ENCODE measurements at regions not wholly inside any gene's neighbourhood (a gene's known extent, or its start where the extent isn't known, plus 50 kb on each side); places are given as distances from the start of the nearest gene placed in this dataset.

DNA sequence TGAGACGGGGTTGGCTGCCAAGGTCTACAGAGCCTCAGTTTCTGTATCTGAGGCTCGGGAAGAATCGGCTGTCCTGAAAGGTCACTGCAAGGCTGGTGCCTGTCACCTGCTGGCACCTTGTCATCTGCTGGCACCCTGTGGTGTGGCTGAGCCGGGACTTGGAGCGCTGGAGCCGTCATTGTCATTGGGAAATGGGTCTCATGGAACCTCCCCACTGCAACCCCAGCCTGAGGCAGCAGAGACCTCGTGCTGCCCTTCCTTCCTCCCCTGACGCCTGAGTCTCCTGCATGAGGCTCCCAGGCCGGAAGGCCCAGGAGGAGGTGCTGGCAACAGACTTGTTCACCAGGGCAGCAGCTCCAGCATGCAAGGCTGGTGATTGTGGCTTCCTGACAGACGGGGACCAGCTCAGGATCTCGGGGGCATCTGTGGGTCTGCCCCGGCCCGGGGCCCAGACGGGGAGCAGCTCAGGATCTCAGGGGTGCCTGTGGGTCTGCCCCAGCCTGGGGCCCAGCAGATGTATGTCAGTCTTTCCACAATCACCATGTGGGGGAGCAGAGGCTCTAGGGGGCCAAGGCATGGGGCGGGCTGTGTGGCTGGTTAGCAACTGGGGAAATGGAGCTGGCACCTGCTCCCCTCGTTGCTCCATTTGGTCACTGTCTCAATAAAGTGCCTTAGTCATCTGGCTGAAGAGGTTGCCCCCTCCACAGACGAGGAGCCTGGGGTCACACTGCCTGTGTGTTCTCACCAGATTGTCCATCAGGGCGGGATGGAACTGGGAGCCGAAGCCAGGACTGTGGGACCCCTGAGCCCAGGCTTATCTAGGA, 668.7 kb downstream of the BRD1 start:
- DNase-seq (ENCODE audit: low spot score), result no peak

DNA sequence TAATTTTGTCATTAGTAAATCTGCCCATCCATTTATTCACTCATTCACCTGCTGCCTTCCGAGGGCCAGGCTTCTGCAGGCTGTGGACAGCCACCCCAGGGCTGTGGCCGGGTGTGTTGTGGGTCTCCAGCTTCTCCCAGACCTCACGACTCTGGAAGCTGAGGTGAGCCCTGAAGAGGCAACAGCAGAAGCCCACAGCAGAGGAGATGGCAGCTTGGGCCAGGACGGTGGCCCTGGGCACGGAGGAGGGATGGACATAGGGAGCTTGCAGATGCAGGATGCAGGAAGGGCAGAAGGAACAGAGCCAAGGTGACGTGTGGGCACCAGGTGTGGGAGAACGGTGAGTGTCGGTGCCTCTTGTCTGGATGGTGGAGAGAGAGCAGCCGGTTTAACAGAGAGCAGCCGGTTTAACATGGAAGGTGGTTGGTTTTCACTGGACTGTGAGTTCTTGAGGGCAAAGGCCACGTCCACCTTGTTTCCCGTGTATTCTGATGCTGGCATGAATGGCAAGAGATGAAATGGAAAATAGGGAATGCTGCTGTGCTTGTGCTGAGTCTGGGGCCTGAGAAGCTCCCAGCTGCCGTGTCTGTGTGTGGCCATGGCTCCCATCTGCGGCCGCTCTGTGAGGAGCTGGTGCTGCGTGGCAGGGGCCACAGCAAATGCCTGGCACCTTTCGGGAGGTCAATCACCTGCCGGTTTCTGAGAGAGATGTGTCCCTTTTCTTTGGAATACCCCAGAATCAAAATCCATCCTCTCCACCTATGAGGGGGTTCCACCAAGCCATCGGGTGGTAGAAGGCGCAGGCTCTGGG, 669.9 kb downstream of the BRD1 start:
- no peak for DNase-seq (ENCODE audit: low spot score)

DNA sequence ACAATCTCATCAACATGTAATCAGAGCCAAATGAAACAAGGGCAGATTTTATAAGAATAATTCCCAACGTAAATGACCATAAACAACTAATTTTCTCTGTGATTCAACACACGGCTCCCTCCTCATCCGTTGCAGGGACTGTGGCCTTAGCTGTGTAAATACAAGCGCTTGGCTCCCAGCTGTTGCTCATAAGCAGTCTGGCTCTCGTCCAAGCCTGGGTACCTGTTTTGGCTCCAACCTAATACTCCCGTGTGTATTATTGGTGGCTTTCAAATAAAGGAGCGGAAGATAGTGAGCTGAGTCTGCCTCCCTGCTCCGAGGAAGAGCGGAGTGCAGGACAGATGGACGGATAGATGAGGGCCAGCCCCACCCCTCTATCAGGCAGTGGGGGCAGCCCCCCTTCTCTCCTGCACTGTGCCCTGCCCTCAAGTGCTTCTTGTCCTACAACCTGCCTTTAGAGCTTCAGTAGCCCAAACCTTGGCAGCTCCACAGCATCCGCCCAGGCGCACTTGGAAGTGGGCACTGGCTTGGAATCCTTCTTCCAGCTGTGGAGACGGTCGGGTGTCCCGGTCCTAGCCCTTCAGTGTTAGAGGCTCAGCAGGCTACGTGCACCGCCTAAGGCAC, 670.9 kb downstream of the BRD1 start:
- no peak for DNase-seq (ENCODE audit: low spot score)

DNA sequence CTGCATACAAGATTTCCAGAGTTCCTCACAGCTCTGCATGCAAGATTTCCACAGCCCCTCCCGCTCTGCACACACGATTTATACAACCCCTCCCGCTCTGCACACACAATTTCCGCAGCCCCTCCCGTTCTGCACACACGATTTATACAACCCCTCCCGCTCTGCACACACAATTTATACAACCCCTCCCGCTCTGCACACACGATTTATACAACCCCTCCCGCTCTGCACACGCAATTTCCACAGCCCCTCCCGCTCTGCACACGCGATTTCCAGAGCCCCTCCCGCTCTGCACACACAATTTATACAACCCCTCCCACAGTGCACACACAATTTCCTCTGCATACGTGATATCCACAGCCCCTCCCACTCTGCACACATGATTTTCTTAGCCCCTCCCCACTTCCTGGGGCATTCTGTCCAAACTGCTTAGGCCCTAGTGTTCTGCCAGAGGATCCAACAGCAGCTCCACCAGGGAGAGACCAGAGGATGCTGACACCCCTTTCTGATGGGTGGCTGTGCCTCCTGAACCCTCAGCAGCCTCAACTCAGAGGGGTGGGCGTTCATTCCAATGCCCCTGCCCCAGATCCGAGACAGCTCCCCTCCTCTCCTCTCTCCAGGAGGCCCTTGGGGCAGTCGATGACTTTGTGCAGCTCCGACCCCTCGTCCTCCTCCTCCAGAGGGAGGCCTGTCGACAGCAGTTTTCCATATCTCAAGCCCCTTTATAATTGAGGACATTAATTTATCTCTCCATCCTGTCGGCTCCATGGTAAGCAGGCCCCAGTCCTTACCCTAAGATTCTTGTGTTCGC, 671.7 kb downstream of the BRD1 start:
- DNase-seq (ENCODE audit: low spot score), result no peak

DNA sequence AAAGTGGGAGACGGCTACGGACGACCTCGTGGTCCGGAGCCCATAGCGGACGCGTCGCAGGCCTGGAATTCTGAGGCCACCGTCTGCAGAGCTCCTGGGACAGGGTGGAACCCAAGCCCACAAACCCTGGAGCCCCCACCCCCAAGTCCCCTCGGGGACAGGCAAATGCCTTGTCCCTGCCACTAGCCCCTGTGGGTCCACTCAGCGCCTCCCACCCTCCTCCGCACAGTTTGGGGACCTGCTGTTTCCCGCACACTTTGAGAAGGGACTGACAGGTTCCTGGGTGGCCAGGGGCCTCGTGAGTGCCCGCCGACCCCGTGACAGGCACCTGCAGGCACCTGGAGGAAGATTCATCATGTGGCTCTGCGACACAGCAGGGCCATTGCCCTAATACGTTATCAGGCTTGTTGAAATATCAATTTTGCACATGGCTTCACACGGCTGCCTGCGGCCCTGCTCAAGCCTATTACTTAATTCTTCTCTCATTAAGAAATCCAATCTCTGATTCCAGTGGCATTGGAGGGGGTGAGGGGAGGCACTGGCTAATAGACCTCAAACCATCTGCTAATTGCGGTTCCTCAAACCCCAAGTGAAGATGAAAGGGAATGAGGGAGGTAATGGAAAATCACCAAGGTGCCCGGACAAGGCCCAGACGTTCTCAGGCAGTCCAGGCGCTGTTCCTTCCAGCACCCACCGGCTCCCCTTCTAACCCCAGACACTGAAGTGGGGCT, 672.5 kb downstream of the BRD1 start:
- no peak for DNase-seq (ENCODE audit: low spot score)

DNA sequence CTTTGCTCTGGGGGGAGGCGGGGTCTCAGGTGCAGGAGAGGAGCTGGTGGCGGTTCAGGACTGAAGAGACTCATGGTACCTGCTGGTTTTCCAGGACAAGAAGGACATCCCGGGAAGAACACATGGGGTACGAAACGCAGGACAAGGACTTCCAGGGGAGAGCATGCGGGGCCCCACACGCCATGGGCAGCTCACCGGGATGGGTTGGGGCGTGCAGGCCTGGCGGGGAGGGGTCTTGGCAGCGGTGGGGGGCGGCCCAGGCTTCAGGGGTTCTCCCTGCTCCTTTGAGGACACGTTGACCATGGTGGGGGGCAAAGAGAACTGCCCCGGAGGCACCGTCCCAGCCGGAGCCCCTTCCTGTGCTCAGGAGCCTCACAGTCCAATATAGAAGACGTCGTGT, 673.2 kb downstream of the BRD1 start:
- no peak for DNase-seq (ENCODE audit: low spot score)

DNA sequence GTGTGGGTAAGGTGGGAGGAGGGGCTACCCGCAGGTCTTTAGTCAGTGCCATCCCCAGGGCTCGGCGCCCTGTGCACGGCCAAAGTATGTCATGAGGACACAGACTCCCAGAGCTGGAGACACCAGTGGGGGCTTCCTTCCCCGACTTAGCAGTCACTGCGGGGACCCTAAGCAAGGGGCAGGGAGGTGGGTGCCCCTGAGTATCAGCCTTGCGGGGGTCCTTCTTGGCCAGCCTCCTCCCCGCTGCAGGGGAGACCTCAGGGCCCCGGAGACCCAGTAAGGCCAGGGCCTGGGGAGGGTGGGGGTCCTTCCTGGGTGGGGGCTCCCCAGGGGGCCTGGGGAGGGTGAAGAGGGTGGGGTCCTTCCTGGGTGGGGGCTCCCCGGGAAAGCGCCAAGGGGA, 673.8 kb downstream of the BRD1 start:
- no peak for DNase-seq (ENCODE audit: low spot score)

DNA sequence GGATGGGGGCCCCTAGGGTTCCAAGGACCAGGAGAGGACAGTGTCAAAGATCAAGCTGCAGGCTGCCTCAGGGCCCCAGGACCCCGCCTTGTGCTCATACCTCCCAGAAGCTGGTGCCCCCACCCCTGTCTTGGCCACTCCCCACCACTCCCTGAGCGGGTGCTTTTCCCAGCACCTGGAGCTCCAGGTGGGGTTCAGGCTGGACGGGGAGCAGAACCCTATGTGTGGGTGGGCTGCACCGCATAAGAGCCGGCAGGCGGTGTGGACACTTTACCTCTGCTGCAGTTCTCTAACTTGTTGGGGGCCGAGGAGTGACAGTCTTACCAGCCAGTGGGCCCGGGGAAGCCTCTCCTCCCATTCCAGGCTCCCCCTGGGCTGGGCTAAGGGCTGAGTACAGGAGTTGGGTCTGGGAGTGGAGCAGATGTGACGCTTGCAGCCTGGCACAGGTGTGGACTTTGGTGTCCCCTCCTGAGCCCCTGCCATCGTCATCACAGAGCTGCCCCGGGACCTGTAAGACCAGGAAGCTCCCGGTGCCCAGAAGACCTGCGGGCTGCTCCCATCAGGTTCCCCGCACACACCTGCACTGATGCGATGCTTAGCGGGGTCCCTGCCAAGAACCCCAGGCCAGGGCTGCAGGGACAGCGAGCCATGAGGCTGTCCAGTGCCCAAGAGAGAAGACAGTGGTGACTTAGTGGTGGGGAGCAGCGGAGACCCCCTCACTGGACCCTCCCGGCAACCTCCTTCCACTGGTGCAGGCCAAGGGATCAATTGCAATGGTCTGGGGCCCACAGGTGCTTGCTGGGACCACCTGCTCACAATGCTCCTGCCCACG, 674.5 kb downstream of the BRD1 start:
- no peak for DNase-seq (ENCODE audit: low spot score)

DNA sequence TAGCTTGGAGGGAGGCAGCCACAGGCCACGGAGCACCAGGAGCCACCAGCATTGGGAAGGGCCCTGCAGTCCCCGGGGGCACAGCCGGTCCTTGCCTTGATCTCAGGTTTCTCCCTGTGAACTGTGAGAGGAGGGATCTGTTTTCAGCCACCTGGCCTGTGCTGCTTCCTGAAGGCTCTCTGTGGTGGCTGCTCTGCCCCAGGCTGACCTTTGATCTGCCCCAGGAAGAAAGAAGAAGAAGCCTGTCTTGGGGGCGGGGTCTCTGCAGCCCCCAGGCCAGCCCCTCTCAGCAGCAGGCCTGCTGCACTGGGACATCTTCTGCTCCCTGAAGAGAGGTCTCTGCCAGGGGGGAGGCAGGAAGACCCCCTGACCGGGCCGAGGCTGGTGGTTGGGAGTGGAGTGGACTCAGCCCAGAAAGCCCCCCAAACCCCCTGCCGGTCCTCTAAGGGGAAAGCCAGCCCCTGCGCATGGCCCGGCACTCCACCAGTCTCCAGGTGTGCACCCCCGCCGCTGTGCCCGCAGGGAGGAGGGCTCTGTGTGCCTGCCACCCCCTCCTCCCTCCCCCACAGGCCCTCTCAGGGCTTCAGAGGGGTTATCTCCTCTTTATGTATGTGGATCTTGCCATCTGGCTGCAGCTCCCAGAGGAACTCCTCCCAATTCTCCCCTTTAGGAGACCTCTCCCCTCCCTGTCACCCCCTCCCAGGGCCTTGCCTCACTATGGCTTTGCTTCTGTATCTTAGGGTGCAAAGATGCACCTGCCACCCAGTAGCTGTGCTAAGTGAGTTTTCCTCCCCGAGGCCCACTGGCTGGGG, 675.3 kb downstream of the BRD1 start:
- peak; percentile 76 for DNase-seq (ENCODE audit: low spot score)

DNA sequence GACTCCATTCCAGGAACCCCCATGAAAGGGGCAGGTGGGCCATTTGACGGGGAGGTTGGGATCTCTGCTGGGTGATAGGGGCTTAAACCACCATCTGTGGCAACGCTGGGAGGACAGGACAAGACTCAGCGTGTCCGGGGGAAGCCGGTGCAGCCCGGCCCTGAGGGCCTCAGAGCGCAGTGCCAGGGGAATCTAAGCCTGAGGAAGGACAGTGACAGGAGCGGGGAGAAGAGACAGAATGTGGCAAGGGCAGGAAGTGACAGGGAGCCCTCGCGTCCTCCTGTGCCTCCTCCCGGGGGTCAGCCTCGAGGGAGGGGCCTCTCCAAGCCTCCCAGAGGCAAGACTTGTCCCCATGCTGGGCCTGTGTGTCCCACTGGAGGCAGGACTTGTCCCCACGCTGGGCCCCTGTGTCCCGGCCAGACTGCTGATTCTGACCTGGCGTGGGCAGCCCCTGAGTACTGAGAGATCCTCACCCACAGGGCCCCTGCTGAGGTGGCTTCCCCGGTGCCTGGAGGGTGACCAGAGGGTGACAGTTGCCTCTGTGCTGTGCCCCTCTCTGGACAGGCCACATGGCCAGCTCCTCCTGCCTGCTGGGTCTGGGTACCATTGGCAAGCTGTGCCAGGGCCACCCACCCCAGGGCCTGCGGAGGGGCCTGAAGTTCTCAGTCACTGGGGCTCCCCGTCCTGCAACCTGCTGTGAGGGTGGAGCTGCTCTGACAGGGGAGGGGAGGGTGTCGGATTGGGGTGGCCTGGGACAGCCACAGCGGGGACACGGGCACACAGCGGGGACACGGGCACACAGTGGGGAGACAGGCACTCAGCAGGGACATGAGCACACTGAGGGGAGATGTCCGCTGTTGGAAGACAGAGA, 676.2 kb downstream of the BRD1 start:
- no peak for DNase-seq (ENCODE audit: low spot score)

DNA sequence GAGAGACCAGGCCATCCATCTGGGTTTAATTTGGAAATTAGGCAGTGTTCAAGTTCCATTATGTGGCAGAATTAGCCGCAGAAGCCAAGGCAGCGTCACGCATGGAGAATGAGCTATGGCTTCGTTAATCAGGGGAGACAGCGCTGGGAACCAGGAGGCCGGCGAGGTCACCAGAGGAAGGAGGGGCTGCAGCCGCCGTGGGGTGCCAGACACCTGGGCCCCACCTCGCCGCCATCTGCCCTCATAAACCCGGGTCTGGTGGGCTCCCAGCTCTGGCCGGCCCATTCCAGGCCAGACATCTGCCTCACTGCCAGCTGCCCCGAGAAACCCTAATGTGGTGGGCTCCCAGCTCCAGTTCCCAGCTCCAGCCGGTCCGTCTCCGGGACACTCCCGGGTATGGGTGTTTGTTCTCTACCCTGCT, 676.9 kb downstream of the BRD1 start:
- no peak for DNase-seq (ENCODE audit: low spot score)

DNA sequence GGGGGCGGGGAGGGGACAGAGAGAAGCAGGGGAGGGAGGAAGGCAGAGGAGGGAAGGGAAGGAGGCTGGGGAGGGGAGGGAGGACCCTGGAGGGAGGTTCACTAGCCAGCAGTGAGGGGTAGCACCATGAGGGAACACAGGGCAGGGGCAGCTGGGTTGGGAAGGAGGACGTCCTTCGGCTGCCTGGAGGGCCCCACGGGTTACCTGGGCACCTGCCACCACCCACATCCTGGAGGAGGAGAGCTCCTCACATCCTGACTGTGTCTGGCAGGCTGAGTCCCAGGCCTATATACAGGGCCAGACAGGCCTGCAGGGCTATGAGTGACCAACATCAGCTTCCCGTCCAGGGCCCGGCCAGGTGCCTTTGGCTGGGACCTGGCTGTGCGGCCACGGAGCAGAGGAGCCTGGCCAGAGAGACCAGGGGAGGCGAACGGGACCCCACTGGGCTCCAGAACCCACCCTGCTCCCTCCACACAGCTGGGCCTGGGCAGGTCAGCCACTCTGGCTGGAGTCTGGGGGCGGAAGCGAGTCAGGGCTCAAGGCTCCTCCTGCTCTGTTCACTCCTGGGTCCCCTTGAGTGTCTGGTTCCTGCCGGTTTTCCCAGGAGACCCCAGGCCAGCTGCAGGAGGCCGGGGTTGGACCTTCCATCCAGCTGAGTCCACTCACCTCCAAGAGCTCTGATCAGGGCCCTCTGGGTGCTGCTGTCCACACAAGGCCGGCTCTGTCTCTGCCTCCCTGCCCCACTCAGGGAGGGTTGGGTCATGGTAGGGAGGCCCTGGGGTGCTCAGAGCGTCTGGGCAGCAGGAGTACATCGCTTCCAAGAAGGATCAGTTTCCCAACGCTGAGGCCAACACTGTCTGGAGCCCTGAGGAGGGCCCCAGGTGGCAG, 677.7 kb downstream of the BRD1 start:
- no peak for DNase-seq (ENCODE audit: low spot score)

DNA sequence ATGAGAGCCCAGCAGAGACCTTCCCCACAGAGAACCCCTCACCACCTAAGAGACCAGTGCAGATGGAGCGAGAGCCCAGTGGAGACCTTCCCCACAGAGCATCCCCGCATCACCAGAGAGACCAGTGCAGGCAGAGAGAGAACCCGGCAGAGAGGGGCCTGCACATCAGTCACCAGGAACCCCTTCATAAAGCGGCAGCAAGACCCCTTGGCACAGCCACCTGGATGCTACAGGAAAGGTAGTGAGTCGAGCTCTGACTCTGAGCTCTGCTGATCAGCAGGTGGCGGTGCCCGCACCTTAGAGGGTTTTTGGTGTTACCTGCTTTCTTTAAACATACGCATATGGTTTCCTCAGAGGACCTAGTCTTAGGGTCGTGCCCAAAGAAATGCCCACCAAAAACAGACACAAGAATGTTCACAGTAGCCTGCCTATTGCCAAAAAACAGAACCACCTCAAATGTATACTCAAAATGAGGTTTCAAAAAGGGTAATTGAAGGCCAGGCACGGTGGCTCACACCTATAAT, 678.7 kb downstream of the BRD1 start:
- DNase-seq (ENCODE audit: low spot score), result no peak

DNA sequence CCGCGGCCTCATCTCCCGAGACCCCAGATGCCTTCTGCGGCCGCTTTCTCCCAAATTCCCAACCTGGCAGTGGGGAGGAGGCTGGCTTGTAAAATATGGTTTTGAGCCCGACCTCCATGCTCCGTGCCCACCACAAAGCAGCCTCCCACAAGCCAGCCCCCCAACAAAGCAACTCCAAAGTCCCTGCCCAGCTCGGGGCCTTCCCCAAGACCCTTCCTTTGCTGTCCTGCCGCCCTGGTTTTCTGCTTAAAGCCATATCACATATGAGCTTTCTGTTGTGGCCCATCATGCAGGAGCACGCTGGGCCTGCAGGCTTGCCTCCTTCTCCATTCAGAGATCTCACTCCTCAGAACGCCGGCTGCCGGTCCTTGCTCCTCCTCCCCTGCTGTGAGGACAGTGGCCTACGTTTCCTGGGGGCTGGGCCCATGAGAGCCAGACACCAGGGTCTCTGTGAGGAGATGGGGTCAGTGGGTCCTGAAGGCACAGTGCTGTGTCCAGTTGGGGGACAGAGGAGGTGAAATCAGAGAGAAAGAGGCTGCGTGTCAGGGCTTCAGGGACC, 680.0 kb downstream of the BRD1 start:
- no peak for DNase-seq (ENCODE audit: low spot score)

DNA sequence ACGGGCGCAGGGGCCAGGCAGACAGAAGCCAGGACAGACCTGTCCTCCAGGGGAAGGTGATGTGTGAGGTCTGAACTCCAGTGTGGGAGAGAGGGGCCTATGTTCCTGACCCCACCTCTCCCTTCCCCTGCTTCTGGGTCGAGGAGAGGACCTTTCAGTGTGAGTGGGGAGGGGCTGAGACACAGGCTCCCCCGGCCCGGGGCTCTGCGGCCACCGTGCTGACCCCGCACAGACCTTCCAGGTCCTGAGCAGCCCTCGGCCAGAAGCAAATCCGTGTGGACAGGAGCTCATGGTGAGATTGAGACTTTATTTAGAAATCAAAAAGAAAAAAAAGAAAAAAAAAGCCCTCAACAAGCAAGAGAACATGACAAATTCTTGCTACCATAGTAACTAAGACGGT, 680.5 kb downstream of the BRD1 start:
- DNase-seq (ENCODE audit: low spot score), result no peak

DNA sequence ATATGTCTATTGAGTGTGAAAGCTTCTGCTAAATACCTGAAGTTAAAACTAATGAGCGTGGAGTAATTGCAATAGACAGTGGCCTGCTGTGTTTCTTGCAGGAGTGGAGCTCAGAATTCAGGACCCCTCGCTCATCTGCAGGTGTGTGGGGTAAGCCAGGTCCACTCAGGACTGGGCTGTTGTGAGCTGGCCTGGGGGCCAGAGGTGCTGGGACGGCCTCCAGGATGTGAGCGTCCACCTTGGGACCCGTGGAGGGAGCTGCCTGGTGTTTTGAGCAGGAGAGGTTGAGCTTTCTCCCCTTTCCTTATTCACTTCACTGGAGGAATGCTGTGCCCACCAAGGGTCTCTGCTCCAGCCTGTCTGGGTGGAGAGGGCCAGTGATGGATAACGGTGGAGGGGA, 681.2 kb downstream of the BRD1 start:
- no peak for DNase-seq (ENCODE audit: low spot score)

DNA sequence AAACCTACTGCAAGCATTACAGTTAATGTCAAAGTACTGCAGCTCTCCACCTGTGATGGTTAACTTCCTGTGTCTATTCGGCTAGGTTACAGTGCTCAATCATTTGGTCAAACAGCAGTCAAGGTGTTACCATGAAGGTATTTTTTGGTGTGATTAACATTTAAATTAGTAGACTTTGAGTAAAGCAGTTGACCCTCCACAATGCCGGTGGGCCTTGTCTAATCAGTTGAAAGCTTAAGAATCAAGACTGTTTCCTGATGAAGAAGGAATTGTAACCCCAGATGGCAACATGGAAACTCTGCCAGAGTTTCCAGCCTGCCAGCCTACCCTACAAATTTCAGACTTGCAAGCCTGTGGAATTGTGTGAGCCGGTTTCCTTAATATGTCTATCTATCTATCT, 683.9 kb downstream of the BRD1 start:
- DNase-seq (ENCODE audit: low spot score), result no peak
